Amygdala (tissue), 56 donors: ENCODE measurements at regions not wholly inside any gene's neighbourhood (a gene's known extent, or its start where the extent isn't known, plus 50 kb on each side); places are given as distances from the start of the nearest gene placed in this dataset.

Experiments used
- DNase-seq, 56 donors: peaks; one replicate each; lab custom pipeline; 2025; lab: John Stamatoyannopoulos, UW

DNA sequence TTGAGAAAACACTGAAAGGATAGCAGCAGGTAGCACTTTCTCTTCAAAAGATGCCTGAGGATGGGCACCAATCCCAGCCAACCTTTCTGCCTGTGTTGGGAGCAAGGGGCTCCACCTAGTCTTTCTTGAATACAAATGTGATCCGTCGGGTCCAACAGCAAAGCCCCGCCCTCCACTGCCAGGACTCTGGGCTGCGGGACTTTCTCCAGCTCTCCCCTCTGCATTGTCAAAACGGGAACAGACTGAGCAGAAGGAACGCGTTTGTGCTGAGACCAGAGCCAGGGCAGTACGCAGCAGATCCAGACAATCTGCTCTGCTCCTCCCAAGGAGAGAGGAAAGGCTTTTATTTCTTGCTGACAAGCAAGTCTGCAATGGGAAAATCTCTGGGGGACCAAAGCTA, 139.7 kb downstream of the SEC61B start:
- peak in 3 of 56 donors; percentile 5 to 32 (median 25) for DNase-seq

DNA sequence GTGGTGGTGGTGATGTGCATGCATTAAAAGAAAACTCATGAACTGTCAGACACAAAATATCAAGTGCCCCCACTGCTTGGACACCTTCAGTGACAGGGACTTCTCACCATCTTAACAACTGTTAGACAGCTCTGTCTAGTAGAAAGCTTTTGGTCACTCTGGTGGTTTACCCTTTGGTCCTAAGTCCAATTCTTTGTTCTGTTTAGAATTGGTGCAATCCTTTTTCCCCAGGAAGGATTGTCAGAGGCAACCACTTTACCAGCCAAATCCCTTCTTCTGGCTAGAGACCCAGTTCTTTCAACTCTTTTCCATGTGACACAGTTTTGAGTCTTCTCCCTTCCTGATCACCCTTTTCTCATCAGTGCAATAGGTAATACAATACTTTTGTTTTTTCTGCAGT, 140.2 kb downstream of the SEC61B start:
- no peak for DNase-seq

DNA sequence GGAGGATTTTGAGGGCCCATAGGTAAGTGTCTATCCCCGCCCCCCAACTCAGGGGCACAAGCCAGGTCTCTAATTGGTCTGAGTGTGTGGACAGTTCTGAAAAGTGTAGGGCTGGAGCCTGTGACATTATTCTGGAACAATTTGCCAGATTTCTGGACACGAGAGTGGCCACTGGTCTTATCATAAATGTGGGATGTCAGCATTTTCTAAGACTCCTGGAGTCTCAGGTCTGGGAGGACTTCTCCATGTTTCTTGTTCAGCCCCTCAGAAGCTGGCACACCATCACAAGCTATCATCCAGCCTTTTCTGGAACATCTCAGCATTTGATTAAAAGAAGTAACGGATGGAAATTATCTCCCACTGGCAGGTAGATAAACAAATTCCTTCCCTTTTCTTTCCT, 141.4 kb downstream of the SEC61B start:
- no peak for DNase-seq

DNA sequence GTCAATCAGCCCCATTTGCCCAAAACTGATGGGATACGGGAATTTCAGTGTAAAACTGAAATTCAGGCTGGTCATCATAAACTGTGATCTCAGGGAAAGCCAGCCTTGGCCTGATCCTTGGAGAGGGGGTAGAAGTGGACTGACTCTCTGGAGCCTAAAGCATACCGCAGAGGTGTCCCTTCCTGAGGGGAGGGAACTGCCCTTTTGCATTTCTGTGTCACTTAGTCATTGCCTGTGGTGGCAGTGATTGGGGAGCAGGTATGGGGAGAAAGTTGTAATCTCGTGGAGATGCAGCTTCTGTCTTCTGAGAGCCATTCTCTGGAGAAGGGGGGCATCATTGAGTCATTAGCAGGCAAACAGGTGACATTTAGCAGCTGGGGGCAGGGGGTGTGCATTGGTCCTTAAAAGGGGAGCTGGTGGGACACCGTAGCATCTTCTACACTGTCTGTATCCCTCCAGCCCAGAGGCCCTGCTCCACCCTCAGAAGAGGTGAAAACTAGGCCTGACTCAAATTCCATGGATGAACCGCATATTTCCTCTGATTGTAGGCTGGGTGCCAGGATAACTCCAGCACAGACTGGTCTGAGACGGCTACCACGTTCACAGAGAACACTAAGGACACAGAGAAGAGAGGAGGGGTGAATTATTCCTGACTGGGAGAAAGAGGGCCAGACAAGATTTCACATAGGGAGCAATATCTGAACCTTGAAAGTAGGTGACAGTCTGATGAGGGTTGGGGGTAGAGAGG, 143.3 kb downstream of the SEC61B start:
- DNase-seq = no peak

DNA sequence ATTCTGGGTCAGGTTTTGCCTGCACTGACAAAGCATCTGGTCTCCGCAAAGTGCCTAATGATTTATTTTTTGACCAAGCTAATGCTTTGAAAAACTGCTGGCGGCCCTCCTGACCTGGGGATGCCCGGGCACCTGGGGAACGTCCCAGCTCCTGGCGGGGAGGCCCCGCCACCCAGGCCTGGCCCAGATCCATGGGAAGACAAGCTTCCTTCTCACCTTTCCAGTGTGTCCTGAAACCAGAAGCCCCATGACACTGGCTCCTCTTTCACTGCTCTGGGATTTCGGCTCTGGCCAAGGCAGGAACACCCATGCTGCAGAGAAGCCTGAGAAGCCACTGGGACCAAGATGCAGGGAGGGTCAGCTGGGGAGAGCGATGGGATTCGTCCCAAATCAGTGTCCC, 144.1 kb downstream of the SEC61B start:
- no peak for DNase-seq

DNA sequence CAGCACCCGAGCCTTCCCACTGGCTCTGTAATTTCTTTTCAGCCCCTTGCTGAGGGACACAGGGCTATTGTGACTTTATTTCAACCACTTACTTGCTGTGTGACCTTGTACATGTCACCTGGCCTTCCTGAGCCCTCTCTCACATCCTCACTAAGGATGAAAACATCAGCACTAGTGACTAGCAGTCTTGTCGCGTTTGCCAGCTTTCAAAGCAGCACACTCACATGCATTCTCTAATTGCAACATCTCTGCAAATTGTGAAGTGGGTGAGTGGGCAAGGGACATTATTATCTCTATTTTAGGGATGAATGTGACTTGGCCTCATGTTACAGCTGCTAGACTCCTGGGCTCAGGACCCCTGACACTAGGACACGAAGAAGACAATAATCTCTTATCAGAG, 144.5 kb downstream of the SEC61B start:
- DNase-seq = no peak

DNA sequence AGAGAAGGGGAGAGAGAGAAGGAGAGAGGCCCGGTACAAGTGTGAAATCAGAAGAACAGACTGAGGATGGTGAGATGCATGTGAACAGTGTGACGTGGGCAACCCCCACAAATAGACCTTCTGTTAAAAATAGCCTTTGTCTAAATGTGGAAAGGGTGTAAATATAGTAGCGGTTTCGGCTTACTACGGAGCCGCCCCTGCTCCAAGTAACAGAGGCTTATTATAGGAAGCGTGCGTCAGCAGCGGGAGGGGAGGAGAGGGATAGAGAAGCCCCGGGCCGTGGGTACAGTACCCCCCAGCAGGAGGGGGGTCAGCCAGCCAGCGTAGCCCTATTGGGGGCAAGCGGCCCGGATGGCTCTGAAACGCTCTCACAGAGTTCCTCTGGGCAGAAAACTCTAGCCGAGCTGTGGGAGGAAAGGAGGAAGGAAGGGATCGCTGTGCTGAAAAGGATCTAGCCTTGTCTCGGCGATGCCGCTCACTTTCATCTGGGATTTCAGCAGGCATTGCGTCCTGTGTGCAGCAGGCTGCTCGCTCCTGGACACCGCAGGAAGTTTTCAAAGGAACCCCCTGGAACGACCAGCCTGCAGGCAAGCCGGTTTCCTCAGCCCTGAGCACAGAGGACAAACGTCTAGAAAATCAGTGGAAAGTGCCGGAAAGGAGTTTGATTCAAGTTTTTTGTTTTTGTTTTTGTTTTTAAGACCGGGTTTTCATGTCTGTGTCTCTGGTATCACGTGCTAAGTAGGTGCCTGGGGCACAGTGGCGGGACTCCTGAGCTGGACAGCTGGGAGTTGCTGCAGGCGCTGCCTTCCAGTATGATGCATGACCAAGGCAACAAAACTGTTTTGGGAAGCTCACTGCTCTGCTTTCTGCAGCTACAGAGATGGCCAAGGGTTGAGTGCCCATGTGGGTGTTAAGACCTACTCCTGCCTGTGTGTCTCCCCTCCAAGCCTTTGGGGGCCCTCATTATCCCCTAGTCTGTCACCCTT, 146.6 kb downstream of the SEC61B start:
- DNase-seq = peak in 26 of 56 donors; percentile 9 to 82 (median 38)

DNA sequence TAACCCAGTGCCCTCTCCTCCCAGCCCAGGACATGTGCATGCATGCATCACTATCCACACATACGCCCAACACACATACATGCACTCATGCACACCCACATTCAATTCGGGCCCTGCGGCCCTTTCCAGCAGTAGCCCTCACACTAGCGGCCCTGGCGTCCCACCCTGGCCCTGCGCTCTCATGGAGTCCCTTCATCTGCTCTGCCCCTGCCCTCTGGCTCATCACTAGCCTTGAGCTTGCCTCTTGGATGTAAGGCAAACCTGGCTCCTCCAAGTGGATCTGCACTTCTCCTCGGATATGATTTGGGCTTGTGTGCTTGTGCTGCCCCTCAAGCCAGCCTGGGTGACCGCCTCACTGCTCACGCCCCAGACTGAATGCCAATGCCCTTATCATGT, 147.2 kb downstream of the SEC61B start:
- no peak for DNase-seq

DNA sequence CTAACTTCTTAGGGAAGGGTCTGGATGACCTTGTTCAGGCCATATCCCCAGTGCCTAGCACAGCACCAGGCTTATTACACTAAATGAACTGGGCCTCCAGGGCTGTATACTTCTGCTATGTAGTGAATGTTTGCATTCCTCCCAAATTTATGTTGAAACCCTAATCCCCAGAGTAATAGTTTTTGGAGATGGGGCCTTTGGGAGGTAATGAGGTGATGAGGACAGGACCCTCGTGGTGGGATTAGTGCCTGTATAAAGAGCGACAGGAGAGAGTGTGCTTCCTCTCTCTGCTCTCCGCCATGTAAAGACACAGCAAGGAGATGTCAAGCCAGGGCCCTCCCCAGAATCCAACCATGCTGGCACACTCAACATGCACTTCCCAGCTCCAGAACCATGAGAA, 148.3 kb downstream of the SEC61B start:
- DNase-seq = no peak

DNA sequence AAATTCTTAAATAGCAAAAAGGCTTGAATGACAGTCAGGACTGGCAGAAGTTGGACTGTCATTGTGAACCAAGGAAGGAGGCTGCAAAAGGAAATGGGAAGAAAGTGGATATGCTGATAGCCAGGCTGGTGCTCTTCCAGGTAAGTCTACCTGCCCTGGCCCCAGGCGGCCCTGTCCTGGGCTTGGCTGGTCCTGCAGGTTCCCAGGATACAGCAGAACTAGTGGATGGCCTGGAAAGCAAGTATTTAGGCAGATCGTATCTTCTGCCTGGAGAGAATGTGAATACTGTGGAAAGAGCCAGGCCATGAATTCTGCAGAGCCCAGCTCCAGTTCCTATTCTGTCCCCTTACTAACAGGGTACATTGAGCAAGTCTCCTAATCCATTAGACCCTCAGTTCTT, 149.3 kb downstream of the SEC61B start:
- no peak for DNase-seq

DNA sequence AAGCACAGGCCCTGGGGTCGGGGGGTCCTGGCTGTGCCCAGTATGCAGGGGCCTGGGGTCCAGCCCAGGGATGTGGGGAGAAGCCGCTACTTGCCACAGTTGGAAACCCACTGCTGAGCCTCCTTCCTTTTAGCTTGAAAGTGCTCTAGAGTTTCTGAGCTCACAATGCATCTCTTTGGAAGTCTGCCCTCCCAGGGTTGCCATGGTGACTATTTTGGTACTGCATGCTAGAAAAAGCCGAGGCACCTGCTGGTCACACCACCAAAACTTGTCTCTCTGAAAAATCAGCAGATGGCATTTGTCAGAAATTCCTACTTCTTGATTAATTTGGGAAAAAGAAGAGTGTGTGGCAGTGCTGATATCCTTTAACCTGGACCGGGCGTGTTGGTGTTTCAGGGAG, 151.8 kb downstream of the SEC61B start:
- DNase-seq = peak in 25 of 56 donors; percentile 10 to 73 (median 37)

DNA sequence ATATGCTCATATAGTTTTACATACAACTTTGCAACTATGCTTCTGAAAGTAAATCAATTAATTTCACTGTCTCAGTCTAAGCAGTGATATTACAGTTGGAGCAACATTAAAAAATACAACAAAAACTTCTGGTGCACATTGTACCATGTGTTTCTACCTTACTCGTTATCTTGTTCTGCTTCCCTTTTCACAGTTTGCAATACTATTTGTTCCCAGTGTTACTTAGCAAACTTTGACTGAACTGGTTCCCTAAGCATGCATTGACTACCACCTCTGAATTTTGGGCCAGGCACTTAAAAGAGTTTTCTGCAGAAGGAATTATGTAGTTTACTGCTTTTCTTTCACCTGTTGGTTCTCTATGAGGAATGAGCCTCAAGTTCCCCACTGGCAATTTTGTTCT, 152.7 kb downstream of the SEC61B start:
- DNase-seq = no peak

DNA sequence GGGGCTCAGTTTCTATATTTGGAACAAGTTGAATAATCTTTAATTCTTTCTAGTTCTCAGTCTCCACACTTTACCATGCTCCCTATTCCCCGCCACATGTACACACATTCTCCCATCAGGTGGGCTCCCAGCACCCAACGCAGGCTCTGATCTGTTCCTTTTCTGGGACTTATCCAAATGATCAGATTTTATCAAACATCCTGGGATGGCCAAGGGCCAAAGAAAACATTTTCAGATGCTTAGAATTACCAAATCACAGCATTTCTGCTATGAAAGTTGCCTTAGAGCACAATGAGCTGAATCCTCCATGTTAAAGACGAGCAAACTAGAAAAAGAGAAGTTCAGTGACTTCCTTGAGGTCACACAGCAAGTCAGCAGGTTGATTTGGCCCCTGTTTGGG, 153.4 kb downstream of the SEC61B start:
- no peak for DNase-seq

DNA sequence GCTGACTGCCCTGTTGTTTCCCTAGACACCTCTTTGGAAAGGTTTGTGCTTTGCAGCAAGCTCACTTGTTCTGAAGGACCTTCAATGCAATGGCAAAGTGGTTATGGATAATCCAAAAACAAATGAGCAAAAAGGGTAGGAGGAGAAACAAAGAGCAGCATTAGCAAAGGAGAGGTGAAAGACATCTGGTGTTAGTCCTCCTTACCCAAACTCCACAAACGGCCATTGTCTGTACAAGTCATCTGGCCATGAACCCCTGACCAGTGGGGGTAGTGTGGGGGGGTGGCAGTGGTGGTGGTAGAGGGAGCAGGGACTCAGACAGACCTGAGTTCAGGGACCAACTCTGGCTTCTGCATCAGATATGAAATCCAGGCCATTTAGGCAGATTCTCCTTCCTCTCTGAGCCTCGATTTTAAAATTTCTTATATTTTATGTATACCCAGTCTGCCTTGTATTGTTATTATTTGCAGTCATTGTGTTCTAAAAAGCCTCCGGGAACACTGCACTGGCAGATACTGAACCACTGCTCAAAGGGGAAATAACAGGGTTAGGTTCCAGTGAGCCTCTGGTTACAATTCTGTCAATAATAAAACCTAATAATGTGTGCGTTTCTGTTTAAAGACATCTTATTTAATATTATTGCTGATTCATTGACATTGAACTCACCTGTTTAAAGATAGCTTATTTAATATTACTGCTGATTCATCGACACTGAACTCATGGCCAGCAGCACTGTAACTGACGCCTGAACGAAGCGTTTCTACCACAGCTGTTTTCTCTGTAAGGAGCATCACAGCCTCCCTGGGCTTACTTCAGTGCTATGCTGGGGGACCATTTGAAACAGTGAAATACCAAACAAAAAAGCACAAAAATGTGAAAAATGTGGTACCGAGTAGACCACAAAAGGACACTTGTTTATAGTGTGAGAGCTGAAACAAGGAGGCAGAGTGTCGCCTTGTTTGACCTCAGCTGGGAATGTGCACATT, 156.0 kb downstream of the SEC61B start:
- no peak for DNase-seq

DNA sequence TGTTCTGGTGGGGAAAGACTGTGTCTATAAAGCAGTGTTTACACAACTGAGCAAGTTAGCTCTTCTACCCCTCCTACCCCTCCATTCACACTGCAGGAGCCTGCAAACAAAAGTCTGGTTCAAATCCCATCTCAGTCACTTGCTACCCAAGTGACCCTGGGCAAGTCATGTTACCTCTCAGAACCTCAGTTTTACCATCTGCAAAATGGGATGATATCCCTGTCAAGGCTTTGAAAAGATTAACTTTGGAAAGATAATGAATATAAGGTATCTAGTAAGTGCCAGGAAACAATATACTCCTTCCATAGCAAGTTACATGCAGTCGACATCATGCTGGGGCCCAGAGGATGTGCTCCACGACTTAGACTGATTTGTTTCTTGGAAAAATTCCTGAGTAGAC, 161.5 kb downstream of the SEC61B start:
- no peak for DNase-seq

DNA sequence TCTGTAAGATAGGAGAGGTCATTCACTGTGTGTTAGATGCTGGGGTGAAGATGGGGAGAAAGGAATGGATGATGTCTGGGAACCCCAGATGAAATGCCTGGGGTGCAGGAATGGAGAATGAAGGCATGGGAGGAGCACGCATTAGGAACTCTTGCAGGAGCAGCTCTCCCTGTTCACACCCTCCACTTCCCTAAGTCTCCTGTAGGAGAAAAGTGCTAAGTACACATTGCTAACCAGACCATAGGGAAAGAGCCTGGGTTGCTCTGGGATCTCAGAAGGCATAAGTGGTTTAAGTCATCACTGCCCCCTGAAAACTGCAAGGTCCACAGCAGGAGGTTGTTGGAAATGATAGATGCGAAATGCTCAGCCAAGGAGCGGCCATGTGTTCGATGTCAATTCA, 163.1 kb downstream of the SEC61B start:
- DNase-seq = no peak

DNA sequence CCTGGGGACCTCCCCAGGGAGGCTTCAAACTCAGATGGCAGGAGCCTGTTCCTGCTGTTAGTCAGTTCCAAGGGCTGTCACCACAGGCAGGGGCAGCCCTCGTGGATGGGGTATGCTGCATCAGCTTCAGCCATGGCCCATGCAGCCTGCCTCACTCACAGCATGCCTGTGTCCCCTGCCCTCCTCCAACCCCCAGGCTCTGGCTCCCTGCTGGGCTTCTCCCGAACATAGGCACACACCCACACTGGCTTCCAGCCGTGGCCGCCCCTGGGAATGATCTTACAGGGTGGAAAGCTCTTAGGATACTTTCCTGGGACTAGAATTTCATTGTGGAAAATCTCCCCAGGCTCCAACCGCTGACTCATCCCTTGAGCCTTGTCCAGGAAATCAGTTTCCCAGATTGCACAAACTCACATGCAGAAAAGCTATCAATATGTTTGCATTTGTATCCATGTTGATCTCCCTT, 163.8 kb downstream of the SEC61B start:
- DNase-seq = no peak

DNA sequence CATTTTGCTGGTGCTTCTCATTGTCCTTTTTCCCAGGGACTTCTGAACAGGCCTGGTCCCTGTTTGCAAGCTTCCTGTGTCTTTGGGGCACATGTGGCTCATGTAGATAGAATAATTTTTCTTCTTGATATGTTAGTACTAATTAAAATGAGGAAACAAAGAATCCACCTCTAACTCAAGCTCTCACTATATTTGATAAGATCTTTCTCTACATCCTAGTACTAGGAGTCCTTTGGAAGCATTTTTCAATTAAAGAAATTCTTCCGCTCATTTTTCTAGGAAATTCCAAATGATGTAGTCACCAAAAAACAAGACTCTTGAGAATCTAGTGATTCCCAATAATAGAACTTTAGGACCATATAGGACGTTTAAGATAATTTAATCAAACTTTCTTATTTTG, 165.3 kb downstream of the SEC61B start:
- DNase-seq = no peak

DNA sequence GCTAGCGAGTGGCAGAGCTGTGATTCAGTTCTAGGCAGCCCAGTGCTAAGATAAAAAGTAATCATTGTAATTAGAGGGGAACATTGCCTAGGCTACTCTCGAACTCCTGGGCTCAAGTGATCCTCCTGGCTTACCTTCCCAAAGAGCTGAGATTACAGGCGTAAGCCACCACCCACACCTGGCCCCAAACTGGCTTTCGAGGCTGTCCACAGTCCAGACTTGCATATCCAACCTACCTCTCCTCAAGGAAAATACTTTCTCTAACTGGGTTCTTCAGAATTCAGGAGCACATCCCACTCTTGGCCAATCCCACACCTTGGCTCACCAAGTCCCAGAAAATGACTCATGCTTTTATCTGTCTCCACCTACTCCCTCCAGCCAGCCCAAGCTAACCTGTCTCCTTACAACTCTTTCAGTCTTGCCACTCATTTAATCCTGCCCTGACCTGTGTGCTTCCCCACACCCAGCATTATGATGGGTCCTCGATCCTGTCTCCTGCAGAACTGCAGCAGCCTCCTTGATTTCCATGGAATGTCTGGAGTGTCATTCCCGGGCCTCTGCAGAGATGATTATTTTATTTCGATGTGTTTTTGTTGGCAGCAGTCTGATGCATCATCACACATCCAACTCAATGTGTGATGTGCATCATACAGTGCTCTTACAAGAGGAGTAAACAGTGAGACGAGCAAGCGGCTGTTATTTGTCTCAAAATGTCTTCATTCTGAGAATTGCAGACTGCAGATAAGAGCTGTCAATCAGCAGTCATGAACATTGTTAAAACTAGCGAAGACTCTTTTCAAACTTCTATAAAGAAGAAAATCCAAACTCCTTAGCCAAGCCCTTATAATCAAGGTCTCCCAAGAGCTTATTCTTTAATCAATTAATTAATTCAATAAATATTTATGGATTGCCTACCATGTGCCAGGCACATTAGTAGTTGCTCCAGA, 167.3 kb downstream of the SEC61B start:
- peak in 5 of 56 donors; percentile 23 to 68 (median 31) for DNase-seq
